Peyer's patch (tissue), 4 donors: ENCODE measurements at regions not wholly inside any gene's neighbourhood (a gene's known extent, or its start where the extent isn't known, plus 50 kb on each side); places are given as distances from the start of the nearest gene placed in this dataset.

ENCODE experiments used
- DNase-seq, 3 donors: peaks; one replicate each; pipeline ENCODE4 v3.0.0-alpha.2; 2017 to 2019
- H3K27ac ChIP-seq, 4 donors: fragments of 200-600 bp; sonication (generic); one replicate each; pipeline ENCODE4 v1.5.1; 2016 to 2019
- H3K27me3 ChIP-seq, 2 donors: fragments of 200-600 bp; sonication (generic); one replicate each; pipeline ENCODE4 v1.5.1; 2019
- H3K36me3 ChIP-seq, 3 donors: fragments of 200-600 bp; sonication (generic); one replicate each; pipeline ENCODE4 v1.5.1; 2016 to 2019
- H3K4me1 ChIP-seq, 4 donors: fragments of 200-600 bp; sonication (generic); one replicate each; pipeline ENCODE4 v1.5.1; 2016 to 2019
- H3K4me3 ChIP-seq, 4 donors: fragments of 200-600 bp; sonication (generic); 1 replicate in 3 of 4; 2 replicates in 1 of 4; pipeline ENCODE4 v1.5.1; 2016 to 2019; ENCODE audit warnings: mild to moderate bottlenecking in 1 of 4
- H3K9me3 ChIP-seq, 4 donors: fragments of 200-600 bp; sonication (generic); one replicate each; pipeline ENCODE4 v1.5.1; 2016 to 2019; ENCODE audit warnings: mild to moderate bottlenecking in 1 of 4
- POLR2A ChIP-seq, 2 donors: fragments of 450-650 bp; IDR thresholded peaks; one replicate each; pipeline ENCODE4 v1.5.1; 2017; ENCODE audit warnings: antibody characterized with exemption in 2 of 2, mild to moderate bottlenecking in 2 of 2, moderate library complexity in 2 of 2
- TF ChIP-seq, protein P1 (sequence below), 6 experiments: fragments of 450-650 bp in 4 of 6; fragments of 200-600 bp in 2 of 6; sonication (generic) in 1 of 6; IDR thresholded peaks; one replicate each; pipeline ENCODE4 v1.5.1; 2017 to 2019; ENCODE audit warnings: antibody characterized with exemption in 6 of 6, mild to moderate bottlenecking in 3 of 6, moderate library complexity in 1 of 6

GRCh38 chr6:167487749-167488664, 163.1 kb downstream of the TTLL2 start:
- no peak overlapping the region for H3K4me3 ChIP-seq
- H3K9me3 ChIP-seq = no peaks in the 10 kb centered on the region
- DNase-seq = no peak
- H3K4me1 ChIP-seq = peaks cover 0 to 3% (median 0%) of the 10 kb centered on the region in 4 donors
- no peaks in the 10 kb centered on the region for H3K27me3 ChIP-seq
- no peaks in the 10 kb centered on the region for H3K36me3 ChIP-seq
- H3K27ac ChIP-seq = no peak overlapping the region
- TF ChIP-seq, protein P1, sequence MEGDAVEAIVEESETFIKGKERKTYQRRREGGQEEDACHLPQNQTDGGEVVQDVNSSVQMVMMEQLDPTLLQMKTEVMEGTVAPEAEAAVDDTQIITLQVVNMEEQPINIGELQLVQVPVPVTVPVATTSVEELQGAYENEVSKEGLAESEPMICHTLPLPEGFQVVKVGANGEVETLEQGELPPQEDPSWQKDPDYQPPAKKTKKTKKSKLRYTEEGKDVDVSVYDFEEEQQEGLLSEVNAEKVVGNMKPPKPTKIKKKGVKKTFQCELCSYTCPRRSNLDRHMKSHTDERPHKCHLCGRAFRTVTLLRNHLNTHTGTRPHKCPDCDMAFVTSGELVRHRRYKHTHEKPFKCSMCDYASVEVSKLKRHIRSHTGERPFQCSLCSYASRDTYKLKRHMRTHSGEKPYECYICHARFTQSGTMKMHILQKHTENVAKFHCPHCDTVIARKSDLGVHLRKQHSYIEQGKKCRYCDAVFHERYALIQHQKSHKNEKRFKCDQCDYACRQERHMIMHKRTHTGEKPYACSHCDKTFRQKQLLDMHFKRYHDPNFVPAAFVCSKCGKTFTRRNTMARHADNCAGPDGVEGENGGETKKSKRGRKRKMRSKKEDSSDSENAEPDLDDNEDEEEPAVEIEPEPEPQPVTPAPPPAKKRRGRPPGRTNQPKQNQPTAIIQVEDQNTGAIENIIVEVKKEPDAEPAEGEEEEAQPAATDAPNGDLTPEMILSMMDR (IDR thresholded peaks at IDR 0.05) = no peak
- TF ChIP-seq POLR2A (IDR thresholded peaks at IDR 0.05) = no peak

- Histone ChIP-seq H3K9me3 (no peaks in the 10 kb centered on the region), H3K36me3 (no peaks in the 10 kb centered on the region), H3K4me1 (peaks cover 0 to 24% (median 0%) of the 10 kb centered on the region in 4 donors), H3K27me3 (no peaks in the 10 kb centered on the region), H3K27ac (peak overlapping the region in 3 of 4 donors; percentile 27 to 91 (median 89)), H3K4me3 (peak overlapping the region in 2 of 4 donors; percentile 35 to 43)
- TF ChIP-seq, protein P1 (IDR thresholded peaks at IDR 0.05) = no peak
- peak; percentile 44 to 59 for TF ChIP-seq POLR2A (IDR thresholded peaks at IDR 0.05)
- DNase-seq = peak in 2 of 3 donors; percentile 65 to 66
Measured at GRCh38 chr6:167491438-167492099, 166.7 kb downstream of the TTLL2 start.

- Histone ChIP-seq H3K36me3 (no peaks in the 10 kb centered on the region), H3K4me3 (peak overlapping the region in 2 of 4 donors; percentile 35 to 43), H3K27me3 (no peaks in the 10 kb centered on the region), H3K9me3 (no peaks in the 10 kb centered on the region), H3K27ac (peak overlapping the region in 3 of 4 donors; percentile 27 to 91 (median 89)), H3K4me1 (peaks cover 0 to 24% (median 0%) of the 10 kb centered on the region in 4 donors)
- peak in 1 of 3 donors; percentile 53 for DNase-seq
- no peak for TF ChIP-seq POLR2A (IDR thresholded peaks at IDR 0.05)
- TF ChIP-seq, protein P1 (IDR thresholded peaks at IDR 0.05) = no peak
Measured at GRCh38 chr6:167492100-167492449, 167.2 kb downstream of the TTLL2 start.

- no peak overlapping the region for H3K27ac ChIP-seq
- H3K36me3 ChIP-seq = no peaks in the 10 kb centered on the region
- H3K4me3 ChIP-seq = no peak overlapping the region
- no peaks in the 10 kb centered on the region for H3K27me3 ChIP-seq
- TF ChIP-seq POLR2A (IDR thresholded peaks at IDR 0.05) = no peak
- TF ChIP-seq, protein P1 (IDR thresholded peaks at IDR 0.05) = no peak
- H3K4me1 ChIP-seq = peaks cover 0 to 24% (median 2%) of the 10 kb centered on the region in 4 donors
- H3K9me3 ChIP-seq = no peaks in the 10 kb centered on the region
- peak in 1 of 3 donors; percentile 13 for DNase-seq
Measured at GRCh38 chr6:167493310-167493709, 168.4 kb downstream of the TTLL2 start.

GRCh38 chr6:167493976-167494697, 169.3 kb downstream of the TTLL2 start:
- Histone ChIP-seq H3K4me3 (no peak overlapping the region), H3K27me3 (no peaks in the 10 kb centered on the region), H3K9me3 (no peaks in the 10 kb centered on the region), H3K36me3 (no peaks in the 10 kb centered on the region), H3K27ac (no peak overlapping the region), H3K4me1 (peaks cover 0 to 24% (median 3%) of the 10 kb centered on the region in 4 donors)
- TF ChIP-seq, protein P1 (IDR thresholded peaks at IDR 0.05) = no peak
- no peak for TF ChIP-seq POLR2A (IDR thresholded peaks at IDR 0.05)
- no peak for DNase-seq
